ENCODE measurements at regions not wholly inside any gene's neighbourhood (a gene's known extent, or its start where the extent isn't known, plus 50 kb on each side); places are given as distances from the start of the nearest gene placed in this dataset.

GRCh38 chr1:232476538-232476950, 153.4 kb downstream of the SIPA1L2 start:
- peak; percentile 52 for DNase-seq (ENCODE audit: low read depth)

GRCh38 chr1:232474826-232475225, 155.1 kb downstream of the SIPA1L2 start:
- Histone ChIP-seq H3K36me3 (ENCODE audit: control insufficient read depth, insufficient read depth, low read length) (no peaks in the 10 kb centered on the region), H3K4me3 (ENCODE audit: low read depth, low read length) (no peak overlapping the region), H3K27me3 (ENCODE audit: control insufficient read depth, insufficient read depth, low read length) (no peaks in the 10 kb centered on the region)
- FAIRE-seq (no peak), DNase-seq (ENCODE audit: low read depth) (no peak)
- no peak for TF ChIP-seq CTCF (IDR thresholded peaks at IDR 0.05; ENCODE audit: insufficient read depth, low read length, severe bottlenecking)

More at GRCh38 chr1:232476538-232476950, 153.4 kb downstream of the SIPA1L2 start:
- Histone ChIP-seq H3K4me3 (ENCODE audit: low read depth, low read length) (no peak overlapping the region), H3K36me3 (ENCODE audit: control insufficient read depth, insufficient read depth, low read length) (no peaks in the 10 kb centered on the region), H3K27me3 (ENCODE audit: control insufficient read depth, insufficient read depth, low read length) (no peaks in the 10 kb centered on the region)
- no peak for TF ChIP-seq CTCF (IDR thresholded peaks at IDR 0.05; ENCODE audit: insufficient read depth, low read length, severe bottlenecking)
- FAIRE-seq = no peak

GRCh38 chr1:232473900-232474299, 156.0 kb downstream of the SIPA1L2 start:
- no peak overlapping the region for H3K4me3 ChIP-seq (ENCODE audit: low read depth, low read length)
- H3K27me3 ChIP-seq (ENCODE audit: control insufficient read depth, insufficient read depth, low read length) = no peaks in the 10 kb centered on the region
- no peaks in the 10 kb centered on the region for H3K36me3 ChIP-seq (ENCODE audit: control insufficient read depth, insufficient read depth, low read length)
- DNase-seq (ENCODE audit: low read depth) (no peak), FAIRE-seq (no peak)
- TF ChIP-seq CTCF (IDR thresholded peaks at IDR 0.05; ENCODE audit: insufficient read depth, low read length, severe bottlenecking) = no peak

- Histone ChIP-seq H3K27me3 (ENCODE audit: control insufficient read depth, insufficient read depth, low read length) (no peaks in the 10 kb centered on the region), H3K36me3 (ENCODE audit: control insufficient read depth, insufficient read depth, low read length) (no peaks in the 10 kb centered on the region), H3K4me3 (ENCODE audit: low read depth, low read length) (no peak overlapping the region)
- no peak for FAIRE-seq
- DNase-seq (ENCODE audit: low read depth) = no peak
- TF ChIP-seq CTCF (IDR thresholded peaks at IDR 0.05; ENCODE audit: insufficient read depth, low read length, severe bottlenecking) = no peak
Observed at GRCh38 chr1:232473324-232473723, 156.6 kb downstream of the SIPA1L2 start.

GRCh38 chr1:232472485-232473041, 157.4 kb downstream of the SIPA1L2 start:
- TF ChIP-seq CTCF (IDR thresholded peaks at IDR 0.05; ENCODE audit: insufficient read depth, low read length, severe bottlenecking) = no peak
- H3K36me3 ChIP-seq (ENCODE audit: control insufficient read depth, insufficient read depth, low read length) = no peaks in the 10 kb centered on the region
- H3K4me3 ChIP-seq (ENCODE audit: low read depth, low read length) = no peak overlapping the region
- no peak for FAIRE-seq
- H3K27me3 ChIP-seq (ENCODE audit: control insufficient read depth, insufficient read depth, low read length) = no peaks in the 10 kb centered on the region
- DNase-seq (ENCODE audit: low read depth) = no peak

- FAIRE-seq = no peak
Observed at GRCh38 chr1:232471250-232471649, 158.7 kb downstream of the SIPA1L2 start.

More at GRCh38 chr1:232471250-232471649, 158.7 kb downstream of the SIPA1L2 start:
- Histone ChIP-seq H3K4me3 (ENCODE audit: low read depth, low read length) (no peak overlapping the region), H3K27me3 (ENCODE audit: control insufficient read depth, insufficient read depth, low read length) (no peaks in the 10 kb centered on the region), H3K36me3 (ENCODE audit: control insufficient read depth, insufficient read depth, low read length) (no peaks in the 10 kb centered on the region)
- TF ChIP-seq CTCF (IDR thresholded peaks at IDR 0.05; ENCODE audit: insufficient read depth, low read length, severe bottlenecking) = no peak
- DNase-seq (ENCODE audit: low read depth) = peak; percentile 72
